Brain microvascular endothelial cell (primary cell): ENCODE measurements at regions not wholly inside any gene's neighbourhood (a gene's known extent, or its start where the extent isn't known, plus 50 kb on each side); places are given as distances from the start of the nearest gene placed in this dataset.

Experiments used
- DNase-seq: peaks from one replicate; pipeline ENCODE4 v3.0.0-alpha.2; 2020
- H3K27ac ChIP-seq: fragments of 250-450 bp; sonication (Bioruptor Pico); 2 replicates; pipeline ENCODE4 v1.5.1; 2020; ENCODE audit warnings: mild to moderate bottlenecking, moderate library complexity
- H3K27me3 ChIP-seq: fragments of 250-450 bp; sonication (Bioruptor Pico); replicated peaks from 2 replicates; pipeline ENCODE4 v1.5.1; 2020; ENCODE audit warnings: mild to moderate bottlenecking
- H3K36me3 ChIP-seq: fragments of 250-450 bp; sonication (Bioruptor Pico); replicated peaks from 2 replicates; pipeline ENCODE4 v1.5.1; 2020; ENCODE audit warnings: mild to moderate bottlenecking
- H3K4me3 ChIP-seq: 2 replicates; pipeline ENCODE4 v1.5.1; 2011; ENCODE audit warnings: low read depth, mild to moderate bottlenecking, control low read depth, low read length, moderate library complexity
- CTCF ChIP-seq: IDR thresholded peaks from 2 replicates; pipeline ENCODE4 v1.5.1; 2011; ENCODE audit warnings: low read depth, mild to moderate bottlenecking, moderate library complexity, low read length, control low read depth, inconsistent platforms; ENCODE audit errors: missing control alignments
- in situ Hi-C: cut with HindIII; loops from 2 replicates; pipeline ENCODE4 v1.10.0; 2017; ENCODE audit warnings: low sequenced_read_pairs, low pct_ligation_motif_present

DNA sequence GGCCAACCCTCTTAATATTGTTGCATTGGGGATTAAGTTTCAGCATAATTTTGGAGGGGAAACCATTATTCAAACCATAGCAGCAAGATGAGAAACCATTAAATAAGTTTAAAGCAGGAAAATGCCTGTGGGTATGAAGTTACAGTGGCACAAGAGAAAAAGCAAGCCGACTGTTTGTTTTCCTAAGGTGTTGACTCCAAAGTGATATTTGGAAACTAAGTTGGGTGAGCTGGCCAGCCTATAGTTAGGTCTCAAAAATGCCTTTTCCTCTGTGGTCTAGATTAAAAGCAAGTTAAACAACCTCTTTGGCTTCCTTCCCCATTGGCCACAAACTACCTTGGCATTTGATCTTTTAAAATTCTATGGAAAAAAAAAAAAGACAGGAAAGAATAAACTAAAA, 419.8 kb upstream of the AZI2 start:
- no peak for DNase-seq
- H3K4me3 ChIP-seq = no peak overlapping the region
- H3K36me3 ChIP-seq = no peaks in the 10 kb centered on the region
- no peaks in the 10 kb centered on the region for H3K27me3 ChIP-seq
- in situ Hi-C loops = no loop called here
- TF ChIP-seq CTCF = no peak
- H3K27ac ChIP-seq = no peak overlapping the region

- H3K27me3 ChIP-seq = no peaks in the 10 kb centered on the region
- no peak overlapping the region for H3K27ac ChIP-seq
- DNase-seq = no peak
- in situ Hi-C loops = no loop called here
- TF ChIP-seq CTCF = no peak
- no peaks in the 10 kb centered on the region for H3K36me3 ChIP-seq
- no peak overlapping the region for H3K4me3 ChIP-seq
These were observed 429.3 kb upstream of the AZI2 start for GRCh38 chr3:28777806-28778475.

GRCh38 chr3:28780480-28780879, 431.9 kb upstream of the AZI2 start:
- DNase-seq = no peak
- H3K27ac ChIP-seq = no peak overlapping the region
- no peak for TF ChIP-seq CTCF
- no peak overlapping the region for H3K4me3 ChIP-seq
- in situ Hi-C loops = no loop called here
- no peaks in the 10 kb centered on the region for H3K36me3 ChIP-seq
- no peaks in the 10 kb centered on the region for H3K27me3 ChIP-seq

- H3K27me3 ChIP-seq = no peaks in the 10 kb centered on the region
- DNase-seq = no peak
- no peak for TF ChIP-seq CTCF
- no peak overlapping the region for H3K27ac ChIP-seq
- H3K36me3 ChIP-seq = no peaks in the 10 kb centered on the region
- in situ Hi-C loops = no loop called here
- H3K4me3 ChIP-seq = no peak overlapping the region
These were observed 432.4 kb upstream of the AZI2 start for GRCh38 chr3:28781053-28781452.

DNA sequence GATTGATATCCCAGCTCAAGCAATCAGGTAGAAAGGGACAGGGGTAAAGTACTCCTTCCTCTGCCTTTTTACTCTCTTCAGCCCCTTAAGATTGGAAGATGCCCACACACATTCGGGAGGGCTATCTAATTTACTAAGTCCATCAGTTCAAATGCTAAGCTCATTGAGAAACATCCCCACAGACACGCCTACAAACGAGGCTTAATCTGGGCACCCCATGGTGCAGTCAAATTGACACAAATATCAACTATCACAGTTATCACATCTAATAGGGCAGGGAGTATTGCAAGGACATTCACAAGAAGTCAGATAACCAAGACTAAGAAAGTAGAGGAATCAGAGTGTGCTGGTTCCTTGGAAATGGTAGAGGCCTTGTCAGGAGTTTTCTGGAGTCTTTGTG, 437.8 kb upstream of the AZI2 start:
- TF ChIP-seq CTCF = no peak
- in situ Hi-C loops = no loop called here
- Histone ChIP-seq H3K27me3 (no peaks in the 10 kb centered on the region), H3K36me3 (no peaks in the 10 kb centered on the region), H3K4me3 (no peak overlapping the region), H3K27ac (no peak overlapping the region)
- no peak for DNase-seq

GRCh38 chr3:28788571-28788970, 439.9 kb upstream of the AZI2 start:
- Histone ChIP-seq H3K4me3 (no peak overlapping the region), H3K27me3 (no peaks in the 10 kb centered on the region), H3K36me3 (no peaks in the 10 kb centered on the region), H3K27ac (no peak overlapping the region)
- in situ Hi-C loops = no loop called here
- DNase-seq = no peak
- TF ChIP-seq CTCF = no peak
